ENCODE measurements at regions not wholly inside any gene's neighbourhood (a gene's known extent, or its start where the extent isn't known, plus 50 kb on each side); places are given as distances from the start of the nearest gene placed in this dataset.

GRCh38 chr10:59079386-59080226, 96.8 kb upstream of the PHYHIPL start:
- Histone ChIP-seq H3K27ac (peak overlapping the region; percentile 24 to 63; a peak in 5 of 6 replicates), H3K4me3 (no peak overlapping the region), H3K4me1 (peaks cover 25% of the 10 kb centered on the region), H3K9me3 (no peaks in the 10 kb centered on the region), H3K4me2 (peak overlapping the region; percentile 65)
- TF ChIP-seq FOSB (CRISPR knock-in tag; IDR thresholded peaks at IDR 0.05) (no peak), EHF (CRISPR knock-in tag; IDR thresholded peaks at IDR 0.05) (no peak), CTCF (IDR thresholded peaks at IDR 0.05) (peak; percentile 9; the same call in 1 of the 3 replicates), JUNB (IDR thresholded peaks at IDR 0.05) (no peak), BHLHE40 (IDR thresholded peaks at IDR 0.05; ENCODE audit: low read depth, low read length) (no peak), NPAS2 (CRISPR knock-in tag; IDR thresholded peaks at IDR 0.05; ENCODE audit: borderline replicate concordance) (no peak), TP53 (CRISPR knock-in tag; IDR thresholded peaks at IDR 0.05) (no peak), RAD21 (conservative IDR thresholded peaks at IDR 0.05 in 1 of 2, IDR thresholded peaks at IDR 0.05 in 1 of 2) (peak in 1 of 2 experiments; percentile 4; a peak in 1 of 5 replicates), MAZ (IDR thresholded peaks at IDR 0.05; ENCODE audit: borderline replicate concordance, low read depth, low read length) (no peak), MAFK (IDR thresholded peaks at IDR 0.05; ENCODE audit: partially characterized antibody) (peak; percentile 57), SMC3 (IDR thresholded peaks at IDR 0.05) (no peak; the same call in 2 of the 3 replicates), FOXS1 (CRISPR knock-in tag; IDR thresholded peaks at IDR 0.05) (no peak), ELK1 (IDR thresholded peaks at IDR 0.05; ENCODE audit: low read depth, low read length) (no peak), NR3C1 (IDR thresholded peaks at IDR 0.05) (no peak), MYC (IDR thresholded peaks at IDR 0.05; ENCODE audit: borderline replicate concordance, low read length) (no peak), NFE2L2 (conservative IDR thresholded peaks at IDR 0.05; ENCODE audit: low read length) (no peak), RNF2 (IDR thresholded peaks at IDR 0.05; ENCODE audit: borderline replicate concordance, low read depth) (no peak), CHD4 (IDR thresholded peaks at IDR 0.05; ENCODE audit: borderline replicate concordance) (no peak), ZSCAN20 (CRISPR knock-in tag; IDR thresholded peaks at IDR 0.05) (no peak), HOXB5 (CRISPR knock-in tag; IDR thresholded peaks at IDR 0.05) (no peak), CHD2 (IDR thresholded peaks at IDR 0.05; ENCODE audit: low read length, partially characterized antibody) (no peak), KDM5A (IDR thresholded peaks at IDR 0.05) (no peak), FOSL2 (IDR thresholded peaks at IDR 0.05) (0 out of 2 replicates have a peak, but pooled peaks have one; percentile 36), FOSL2 (CRISPR knock-in tag; IDR thresholded peaks at IDR 0.05) (peak; percentile 76), ZC3H11A (IDR thresholded peaks at IDR 0.05) (no peak), HEYL (CRISPR knock-in tag; IDR thresholded peaks at IDR 0.05) (no peak), PHF8 (IDR thresholded peaks at IDR 0.05; ENCODE audit: borderline replicate concordance, low read depth) (no peak)
- TF ChIP-seq, protein P1, sequence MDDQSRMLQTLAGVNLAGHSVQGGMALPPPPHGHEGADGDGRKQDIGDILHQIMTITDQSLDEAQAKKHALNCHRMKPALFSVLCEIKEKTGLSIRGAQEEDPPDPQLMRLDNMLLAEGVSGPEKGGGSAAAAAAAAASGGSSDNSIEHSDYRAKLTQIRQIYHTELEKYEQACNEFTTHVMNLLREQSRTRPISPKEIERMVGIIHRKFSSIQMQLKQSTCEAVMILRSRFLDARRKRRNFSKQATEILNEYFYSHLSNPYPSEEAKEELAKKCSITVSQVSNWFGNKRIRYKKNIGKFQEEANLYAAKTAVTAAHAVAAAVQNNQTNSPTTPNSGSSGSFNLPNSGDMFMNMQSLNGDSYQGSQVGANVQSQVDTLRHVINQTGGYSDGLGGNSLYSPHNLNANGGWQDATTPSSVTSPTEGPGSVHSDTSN (IDR thresholded peaks at IDR 0.05): no peak
- CTCF ChIA-PET: interaction anchor here (1.0 to 2.3 kb wide), 2 partner anchors 9 to 49 kb away, joined by 3 to 5 read pairs; no protein-coding TSS in a partner anchor
- FAIRE-seq: peak; percentile 70
- POLR2A ChIA-PET: no interaction called here
- DNase-seq (ENCODE audit: low read depth in 1 of 2, low spot score in 1 of 2): peak; percentile 7 to 42
- peak; percentile 44 to 56; a peak in 3 of 6 replicates for ATAC-seq
- WGBS (ENCODE audit: missing lambda C conversion rate): 5% methylated on average over 4 of the region's 4 CpGs
